ENCODE measurements at regions not wholly inside any gene's neighbourhood (a gene's known extent, or its start where the extent isn't known, plus 50 kb on each side); places are given as distances from the start of the nearest gene placed in this dataset.

DNA sequence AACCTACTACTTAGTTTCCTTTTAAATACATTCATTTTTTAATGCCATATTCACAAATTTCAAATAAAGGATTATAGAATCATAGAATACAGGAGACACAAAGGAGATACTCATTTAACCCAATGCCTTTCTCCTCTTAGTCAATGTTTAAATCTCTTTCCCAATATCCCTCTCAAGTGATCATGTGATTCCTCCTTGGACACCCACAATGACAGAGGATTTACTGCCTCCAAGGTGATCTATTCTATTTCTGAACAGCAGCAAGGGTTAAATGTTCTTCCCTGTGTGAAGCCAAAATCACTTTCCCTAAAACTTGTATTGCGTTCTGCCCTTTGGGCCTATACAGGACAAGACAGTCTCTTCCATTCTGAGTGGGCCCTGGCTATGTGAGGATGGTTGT lies 73.3 kb upstream of the PICALM start:
- DNase-seq (ENCODE audit: insufficient read length, low spot score) (no peak), FAIRE-seq (no peak)
- TF ChIP-seq POLR2AphosphoS5 (IDR thresholded peaks at IDR 0.05; ENCODE audit: low read depth, low read length): no peak

DNA sequence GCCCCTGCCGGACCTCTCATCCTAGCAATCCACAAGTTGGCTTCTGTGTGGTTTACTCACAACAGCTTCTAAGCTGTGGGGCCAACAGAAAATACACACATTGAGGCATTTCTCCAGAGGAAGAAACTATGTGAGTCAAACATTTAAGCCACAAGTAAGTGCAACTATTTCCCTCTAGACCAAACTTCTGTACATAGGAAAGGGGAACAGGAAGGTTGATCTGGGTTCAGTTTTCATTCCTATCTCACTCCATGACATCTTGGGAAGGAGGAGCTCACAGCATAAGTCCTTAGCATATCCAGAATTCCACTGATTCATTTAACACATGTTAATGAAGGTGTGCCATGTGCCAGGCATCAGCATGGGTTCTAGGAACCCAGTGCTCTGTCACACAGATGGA lies 72.8 kb upstream of the PICALM start:
- FAIRE-seq (peak; percentile 43), DNase-seq (ENCODE audit: insufficient read length, low spot score) (no peak)
- TF ChIP-seq PAX5 (IDR thresholded peaks at IDR 0.05; ENCODE audit: insufficient read depth, low read length, severe bottlenecking) (no peak), SPI1 (IDR thresholded peaks at IDR 0.05; ENCODE audit: low read depth, low read length) (no peak), POLR2AphosphoS5 (IDR thresholded peaks at IDR 0.05; ENCODE audit: low read depth, low read length) (no peak), TAF1 (IDR thresholded peaks at IDR 0.05; ENCODE audit: low read depth, low read length) (no peak), POLR2A (IDR thresholded peaks at IDR 0.05; ENCODE audit: low read depth, low read length) (no peak), POU2F2 (IDR thresholded peaks at IDR 0.05; ENCODE audit: low read depth, low read length) (no peak)

DNA sequence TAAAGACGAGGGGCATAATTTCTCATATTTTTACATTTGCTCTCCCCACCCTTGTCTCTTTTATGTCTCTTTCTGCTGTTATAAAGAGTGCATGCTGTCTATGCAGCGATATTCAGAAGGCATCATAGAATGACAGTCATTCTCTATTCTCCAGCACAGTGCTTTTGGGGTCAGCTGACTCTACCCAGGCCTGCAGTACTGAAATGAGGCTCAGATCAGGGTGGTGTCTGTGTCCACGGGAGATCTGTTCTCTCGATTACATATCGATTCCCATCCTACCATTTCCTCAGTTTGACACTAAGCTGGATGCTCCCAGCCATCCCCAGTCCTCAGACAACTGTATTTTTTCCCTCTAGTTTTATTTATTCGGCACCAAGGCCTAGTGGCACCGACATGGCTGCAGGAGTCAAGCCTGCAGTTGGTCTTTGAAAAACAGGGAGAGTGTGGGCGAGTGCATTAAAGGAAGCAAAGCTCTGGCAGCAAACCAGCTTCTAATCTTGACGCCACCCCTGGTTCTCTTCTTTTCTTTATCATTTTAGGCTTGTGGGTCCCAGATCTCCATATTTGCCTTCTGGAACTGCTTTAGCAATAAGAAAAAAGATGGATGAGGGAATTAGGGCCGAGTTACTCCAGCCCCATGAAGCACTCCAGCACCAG lies 71.6 kb upstream of the PICALM start:
- FAIRE-seq (no peak), DNase-seq (ENCODE audit: insufficient read length, low spot score) (no peak)
- TF ChIP-seq SPI1 (IDR thresholded peaks at IDR 0.05; ENCODE audit: low read depth, low read length) (no peak), POLR2A (IDR thresholded peaks at IDR 0.05; ENCODE audit: low read depth, low read length) (no peak), POU2F2 (IDR thresholded peaks at IDR 0.05; ENCODE audit: low read depth, low read length) (no peak)

DNA sequence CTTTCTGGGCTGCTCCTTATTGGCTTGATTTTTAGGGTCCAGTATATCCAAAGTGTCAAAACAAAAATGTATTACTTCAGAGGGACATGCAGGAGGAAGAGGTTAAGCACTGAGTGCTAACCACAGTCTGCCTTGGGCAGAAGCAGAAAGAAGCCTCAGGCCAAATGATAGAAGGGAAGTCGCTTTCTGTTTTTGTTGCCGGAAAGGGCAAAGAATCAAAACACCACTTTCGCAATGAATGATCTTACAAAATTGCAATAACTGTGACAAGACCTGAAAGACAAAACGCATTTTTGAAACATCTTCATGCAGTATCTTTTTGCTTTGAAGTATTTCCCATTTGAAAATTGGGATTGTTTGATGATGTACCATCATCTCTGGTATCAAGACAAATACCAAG lies 70.1 kb upstream of the PICALM start:
- FAIRE-seq (peak; percentile 82), DNase-seq (ENCODE audit: insufficient read length, low spot score) (peak; percentile 26)

DNA sequence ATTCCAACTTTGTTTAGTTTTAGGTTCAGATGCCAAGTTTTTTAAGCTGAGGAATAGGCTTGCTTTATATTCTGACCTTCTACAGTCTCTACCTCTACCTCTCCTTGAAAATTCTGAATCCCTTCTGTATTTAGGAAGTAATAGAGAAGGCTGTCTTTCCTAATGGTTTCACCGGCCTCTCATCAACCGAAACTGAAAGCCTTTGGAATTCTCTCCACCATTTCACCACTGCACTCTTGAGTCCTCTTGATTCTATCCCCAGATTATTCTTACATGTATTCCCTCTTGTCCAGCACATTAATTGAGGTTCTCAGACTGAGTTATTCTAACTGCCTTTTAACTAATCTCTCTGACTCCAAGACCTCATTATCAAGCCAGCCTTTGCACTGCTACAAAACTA lies 67.7 kb upstream of the PICALM start:
- TF ChIP-seq SPI1 (IDR thresholded peaks at IDR 0.05; ENCODE audit: low read depth, low read length) (no peak), POLR2AphosphoS5 (IDR thresholded peaks at IDR 0.05; ENCODE audit: low read depth, low read length) (no peak), POLR2A (IDR thresholded peaks at IDR 0.05; ENCODE audit: low read depth, low read length) (no peak), TAF1 (IDR thresholded peaks at IDR 0.05; ENCODE audit: low read depth, low read length) (no peak), POU2F2 (IDR thresholded peaks at IDR 0.05; ENCODE audit: low read depth, low read length) (no peak), PAX5 (IDR thresholded peaks at IDR 0.05; ENCODE audit: insufficient read depth, low read length, severe bottlenecking) (no peak)
- DNase-seq (ENCODE audit: insufficient read length, low spot score): no peak
- FAIRE-seq: no peak

More for the DNA sequence above, 70.1 kb upstream of the PICALM start:
- TF ChIP-seq TAF1 (IDR thresholded peaks at IDR 0.05; ENCODE audit: low read depth, low read length): 0 out of 2 replicates have a peak, but pooled peaks have one; percentile 28
- TF ChIP-seq POU2F2 (IDR thresholded peaks at IDR 0.05; ENCODE audit: low read depth, low read length): no peak
- TF ChIP-seq PAX5 (IDR thresholded peaks at IDR 0.05; ENCODE audit: insufficient read depth, low read length, severe bottlenecking): no peak
- TF ChIP-seq POLR2AphosphoS5 (IDR thresholded peaks at IDR 0.05; ENCODE audit: low read depth, low read length): no peak
- peak; percentile 81 for TF ChIP-seq SPI1 (IDR thresholded peaks at IDR 0.05; ENCODE audit: low read depth, low read length)
- TF ChIP-seq POLR2A (IDR thresholded peaks at IDR 0.05; ENCODE audit: low read depth, low read length): peak; percentile 48; the same call in 1 of the 2 replicates

DNA sequence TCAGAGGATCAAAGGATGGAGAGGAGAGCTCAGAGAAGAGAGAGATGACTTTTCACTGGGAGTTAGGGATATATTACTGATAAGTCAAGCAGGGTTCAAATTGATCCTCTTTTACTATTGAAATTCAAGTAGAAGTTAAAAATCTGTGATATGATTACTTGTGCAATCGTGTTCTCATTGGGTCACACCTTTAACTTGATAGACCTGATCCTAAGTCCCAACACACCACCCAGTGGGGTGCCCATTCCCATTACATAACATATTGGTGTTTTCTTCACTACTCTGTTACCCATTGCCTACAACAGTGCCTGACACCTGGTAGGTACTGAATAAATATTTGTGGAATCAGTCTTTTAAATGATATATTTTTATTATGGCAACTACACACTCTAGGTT lies 66.4 kb upstream of the PICALM start:
- DNase-seq (ENCODE audit: insufficient read length, low spot score) (no peak), FAIRE-seq (no peak)
- TF ChIP-seq PAX5 (IDR thresholded peaks at IDR 0.05; ENCODE audit: insufficient read depth, low read length, severe bottlenecking) (no peak), SPI1 (IDR thresholded peaks at IDR 0.05; ENCODE audit: low read depth, low read length) (no peak), POLR2AphosphoS5 (IDR thresholded peaks at IDR 0.05; ENCODE audit: low read depth, low read length) (no peak), POLR2A (IDR thresholded peaks at IDR 0.05; ENCODE audit: low read depth, low read length) (no peak), TAF1 (IDR thresholded peaks at IDR 0.05; ENCODE audit: low read depth, low read length) (no peak), POU2F2 (IDR thresholded peaks at IDR 0.05; ENCODE audit: low read depth, low read length) (no peak)

DNA sequence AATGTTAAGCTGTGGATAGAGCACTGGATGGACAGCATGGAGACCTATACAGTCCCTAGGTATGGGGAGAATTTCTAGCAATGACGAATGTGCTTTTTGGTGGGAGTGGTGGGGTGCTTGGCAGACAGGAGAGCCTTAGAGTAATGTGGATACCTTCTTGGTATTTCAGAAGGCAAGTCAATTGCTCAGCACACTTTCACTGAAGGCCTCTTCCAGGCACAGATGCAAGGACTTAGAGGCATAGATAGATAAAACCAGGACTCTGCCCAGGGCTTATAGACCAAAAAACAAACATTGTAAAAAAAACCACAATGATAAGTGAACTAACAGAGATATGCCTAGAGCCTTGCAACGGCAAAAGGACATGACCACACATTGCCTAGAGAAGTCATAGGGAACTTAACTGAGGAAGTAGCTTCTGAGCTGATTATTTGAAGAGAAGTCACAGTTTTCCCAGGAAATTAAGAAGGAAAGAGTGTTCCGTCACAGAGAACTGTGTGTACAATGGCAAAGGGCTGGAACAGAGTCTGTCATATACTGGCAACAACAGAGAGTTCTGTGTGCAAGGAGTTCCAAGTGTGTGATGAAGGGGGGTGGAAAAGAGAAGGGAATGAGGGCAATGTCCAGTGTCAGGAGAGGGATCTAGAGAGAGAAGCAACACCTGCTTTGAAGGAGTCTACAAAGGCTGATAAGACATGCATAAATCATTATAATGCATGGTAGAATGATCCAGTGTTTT lies 65.9 kb upstream of the PICALM start:
- FAIRE-seq: no peak

DNA sequence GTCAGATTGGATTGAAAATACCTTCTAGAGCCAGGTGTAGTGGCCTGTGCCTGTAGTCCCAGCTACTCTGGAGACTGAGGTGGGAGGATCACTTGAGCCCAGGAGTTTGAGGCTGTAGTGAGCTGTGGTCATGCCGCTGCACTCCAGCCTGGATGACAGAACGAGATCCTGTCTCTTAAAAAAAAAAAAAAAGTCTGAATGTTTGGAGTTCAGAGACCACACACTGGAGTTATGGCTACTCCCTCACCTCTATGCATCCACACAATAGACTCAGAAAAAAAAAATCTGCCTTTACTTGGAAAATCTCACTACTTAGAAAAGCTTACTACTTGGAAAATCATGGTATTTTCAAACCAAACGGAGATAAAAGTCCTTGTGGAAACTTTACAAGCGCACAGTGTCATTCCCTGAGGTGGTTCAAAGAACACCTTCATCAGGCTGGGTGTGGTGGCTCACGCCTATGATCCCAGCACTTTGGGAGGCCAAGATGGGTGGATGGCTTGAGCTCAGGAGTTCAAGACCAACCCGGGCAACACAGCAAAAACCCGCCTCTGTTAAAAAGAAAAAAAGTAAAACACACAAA lies 63.9 kb upstream of the PICALM start:
- no peak for FAIRE-seq
- DNase-seq (ENCODE audit: insufficient read length, low spot score): no peak
- no peak for TF ChIP-seq PAX5 (IDR thresholded peaks at IDR 0.05; ENCODE audit: insufficient read depth, low read length, severe bottlenecking)
- TF ChIP-seq POU2F2 (IDR thresholded peaks at IDR 0.05; ENCODE audit: low read depth, low read length): no peak
- TF ChIP-seq TAF1 (IDR thresholded peaks at IDR 0.05; ENCODE audit: low read depth, low read length): no peak
- TF ChIP-seq SPI1 (IDR thresholded peaks at IDR 0.05; ENCODE audit: low read depth, low read length): no peak
- TF ChIP-seq POLR2A (IDR thresholded peaks at IDR 0.05; ENCODE audit: low read depth, low read length): no peak
- TF ChIP-seq POLR2AphosphoS5 (IDR thresholded peaks at IDR 0.05; ENCODE audit: low read depth, low read length): no peak

More for the DNA sequence above, 65.9 kb upstream of the PICALM start:
- DNase-seq (ENCODE audit: insufficient read length, low spot score): no peak
- TF ChIP-seq POLR2A (IDR thresholded peaks at IDR 0.05; ENCODE audit: low read depth, low read length) (no peak), TAF1 (IDR thresholded peaks at IDR 0.05; ENCODE audit: low read depth, low read length) (no peak), PAX5 (IDR thresholded peaks at IDR 0.05; ENCODE audit: insufficient read depth, low read length, severe bottlenecking) (no peak), POLR2AphosphoS5 (IDR thresholded peaks at IDR 0.05; ENCODE audit: low read depth, low read length) (no peak), SPI1 (IDR thresholded peaks at IDR 0.05; ENCODE audit: low read depth, low read length) (no peak), POU2F2 (IDR thresholded peaks at IDR 0.05; ENCODE audit: low read depth, low read length) (no peak)

DNA sequence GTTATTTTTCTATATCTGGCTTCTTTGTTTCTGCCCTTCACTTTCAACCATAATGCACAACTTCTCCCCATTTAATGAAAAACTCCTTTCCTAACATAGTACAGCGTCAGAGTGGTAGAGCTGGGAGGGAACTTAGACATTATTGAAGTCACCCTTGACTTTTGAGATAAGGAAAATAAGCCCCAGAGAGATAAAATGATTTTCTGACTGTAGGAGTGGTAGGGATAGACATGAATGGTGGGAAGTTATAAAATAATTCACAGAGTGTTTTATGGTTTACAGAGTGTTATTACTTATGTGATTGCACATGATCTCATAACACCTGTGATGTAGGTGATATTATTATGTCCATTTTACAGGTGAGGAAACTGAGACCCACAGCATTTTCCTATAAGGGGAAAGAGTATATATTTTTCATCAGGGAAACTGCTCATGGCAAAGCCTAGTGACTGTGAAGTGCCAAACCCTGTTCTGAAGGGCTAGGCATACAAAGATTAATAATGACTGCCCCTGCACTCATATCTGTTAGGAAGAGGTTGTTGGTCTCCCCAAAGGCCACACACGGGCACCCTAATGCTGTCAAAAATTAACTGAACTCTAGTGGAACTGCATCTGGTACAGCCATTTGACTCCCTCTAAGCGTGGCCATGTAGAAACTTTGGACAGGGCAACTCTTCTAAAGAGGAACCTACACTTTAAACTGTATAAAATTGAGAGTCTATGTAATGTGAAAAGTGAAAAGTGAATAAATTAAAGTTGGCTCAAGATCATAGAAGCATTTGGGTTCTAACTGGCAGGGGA lies 61.1 kb upstream of the PICALM start:
- TF ChIP-seq PAX5 (IDR thresholded peaks at IDR 0.05; ENCODE audit: insufficient read depth, low read length, severe bottlenecking) (no peak), TAF1 (IDR thresholded peaks at IDR 0.05; ENCODE audit: low read depth, low read length) (no peak), POU2F2 (IDR thresholded peaks at IDR 0.05; ENCODE audit: low read depth, low read length) (no peak), POLR2AphosphoS5 (IDR thresholded peaks at IDR 0.05; ENCODE audit: low read depth, low read length) (no peak), SPI1 (IDR thresholded peaks at IDR 0.05; ENCODE audit: low read depth, low read length) (no peak), POLR2A (IDR thresholded peaks at IDR 0.05; ENCODE audit: low read depth, low read length) (no peak)
- DNase-seq (ENCODE audit: insufficient read length, low spot score) (no peak), FAIRE-seq (no peak)

Measured in GM12891 (cell line).